G401 (cell line): ENCODE measurements at regions not wholly inside any gene's neighbourhood (a gene's known extent, or its start where the extent isn't known, plus 50 kb on each side); places are given as distances from the start of the nearest gene placed in this dataset.

Source experiments
- DNase-seq: peaks from one replicate; pipeline ENCODE4 v3.0.0-alpha.2; 2015; ENCODE audit warnings: low spot score
- in situ Hi-C: cut with HindIII; loops from 2 replicates; pipeline ENCODE4 v1.10.0; 2016; ENCODE audit warnings: low sequenced_read_pairs, mixed read lengths

GRCh38 chr9:68643901-68644809, 60.9 kb upstream of the PIP5K1B start:
- no peak for DNase-seq
- in situ Hi-C loops, result no loop called here

GRCh38 chr9:68644831-68645230, 60.2 kb upstream of the PIP5K1B start:
- in situ Hi-C loops, result no loop called here
- DNase-seq, result no peak

GRCh38 chr9:68648164-68648563, 56.9 kb upstream of the PIP5K1B start:
- no peak for DNase-seq
- in situ Hi-C loops, result no loop called here

- no peak for DNase-seq
- in situ Hi-C loops, result no loop called here
Observed at GRCh38 chr9:68648971-68649370, 56.1 kb upstream of the PIP5K1B start.

- DNase-seq, result no peak
- in situ Hi-C loops, result no loop called here
Observed at GRCh38 chr9:68651280-68651893, 53.7 kb upstream of the PIP5K1B start.

- in situ Hi-C loops, result no loop called here
- no peak for DNase-seq
Observed at GRCh38 chr9:68653141-68653595, 51.9 kb upstream of the PIP5K1B start.

- in situ Hi-C loops, result no loop called here
- no peak for DNase-seq
Observed at GRCh38 chr9:68654075-68654474, 51.0 kb upstream of the PIP5K1B start.
